B cell (primary cell): ENCODE measurements at regions not wholly inside any gene's neighbourhood (a gene's known extent, or its start where the extent isn't known, plus 50 kb on each side); places are given as distances from the start of the nearest gene placed in this dataset.

ENCODE experiments used
- ATAC-seq: fragments of 200-7000 bp; cut with Tn5 transposase; one replicate; pipeline ENCODE4 v1.10.0; 2021; ENCODE audit warnings: low read depth, mild to moderate bottlenecking, moderate number of reproducible peaks, moderate library complexity
- CTCF ChIA-PET: fragments of 350-600 bp; sonication (Branson Sonifier 250); formaldehyde crosslinking; loops from one replicate; lab custom pipeline; 2021; ENCODE audit warnings: antibody characterized with exemption, inconsistent platforms; lab: Charles Lee
- POLR2A ChIA-PET: fragments of 350-600 bp; sonication (Branson Sonifier 250); formaldehyde crosslinking; loops from one replicate; lab custom pipeline; 2021; ENCODE audit warnings: antibody characterized with exemption; lab: Charles Lee
- DNase-seq: peaks from one replicate; pipeline ENCODE4 v3.0.0; 2013
- H2AFZ ChIP-seq: 2 replicates; pipeline ENCODE4 v1.6.1; 2012; ENCODE audit warnings: mild to moderate bottlenecking, low read depth, low read length; ENCODE audit not compliant: insufficient read depth, poor library complexity, severe bottlenecking
- H3K27ac ChIP-seq, 2 donors: 1 replicate in 1 of 2; 2 replicates in 1 of 2; pipeline ENCODE4 v1.5.1; 2012 to 2013; ENCODE audit warnings: low read length in 2 of 2, mild to moderate bottlenecking in 2 of 2, moderate library complexity in 1 of 2
- H3K27me3 ChIP-seq, 4 experiments: fragments of 200-600 bp in 1 of 4; sonication (generic) in 1 of 4; replicated peaks in 1 of 4; 1 replicate in 2 of 4; 2 replicates in 2 of 4; pipeline versions ENCODE4 v1.6.1 to v1.7.0; 2013 to 2016; ENCODE audit warnings: low read length in 3 of 4, mild to moderate bottlenecking in 2 of 4, mixed read lengths in 1 of 4, moderate library complexity in 1 of 4; ENCODE audit not compliant: insufficient read depth in 4 of 4, control insufficient read depth in 3 of 4; ENCODE audit errors: control extremely low read depth in 1 of 4
- H3K36me3 ChIP-seq, 2 experiments: replicated peaks in 1 of 2; 1 replicate in 1 of 2; 2 replicates in 1 of 2; pipeline versions ENCODE4 v1.6.1 to v1.7.1; 2013; ENCODE audit warnings: low read length in 1 of 2; ENCODE audit not compliant: insufficient read depth in 2 of 2, control insufficient read depth in 1 of 2; ENCODE audit errors: control extremely low read depth in 1 of 2, extremely low read depth in 1 of 2
- H3K4me1 ChIP-seq, 2 donors: fragments of 200-600 bp in 1 of 2; sonication (generic) in 1 of 2; 1 replicate in 1 of 2; 2 replicates in 1 of 2; pipeline versions ENCODE4 v1.5.1 to v1.6.1; 2013 to 2017; ENCODE audit warnings: low read length in 2 of 2; ENCODE audit not compliant: control insufficient read depth in 2 of 2, insufficient read depth in 2 of 2
- H3K4me2 ChIP-seq: replicated peaks from 2 replicates; pipeline ENCODE3; 2012; ENCODE audit warnings: mild to moderate bottlenecking, low read depth, low read length; ENCODE audit not compliant: poor library complexity, severe bottlenecking
- H3K4me3 ChIP-seq, 5 experiments: fragments of 200-600 bp in 1 of 5; sonication (generic) in 1 of 5; 1 replicate in 3 of 5; 2 replicates in 2 of 5; pipeline versions ENCODE4 v1.5.1 to v1.7.0; 2011 to 2016; ENCODE audit warnings: low read length in 4 of 5, mild to moderate bottlenecking in 4 of 5, low read depth in 2 of 5, control low read depth in 1 of 5, moderate library complexity in 1 of 5; ENCODE audit not compliant: insufficient read depth in 1 of 5; ENCODE audit errors: control extremely low read depth in 1 of 5, extremely low read depth in 1 of 5
- H3K79me2 ChIP-seq: fragments of 200-600 bp; sonication (generic); one replicate; pipeline ENCODE4 v1.6.0; 2016; ENCODE audit warnings: low read length; ENCODE audit not compliant: control insufficient read depth, insufficient read depth
- H3K9ac ChIP-seq: fragments of 200-600 bp; sonication (generic); 2 replicates; pipeline ENCODE4 v1.6.1; 2017; ENCODE audit warnings: mild to moderate bottlenecking, low read length, moderate library complexity
- H3K9me3 ChIP-seq, 3 donors: one replicate each; pipeline versions ENCODE4 v1.6.1 to v1.7.1; 2013; ENCODE audit warnings: low read length in 2 of 3; ENCODE audit not compliant: control insufficient read depth in 2 of 3, insufficient read depth in 1 of 3; ENCODE audit errors: control extremely low read depth in 1 of 3
- H4K20me1 ChIP-seq: 2 replicates; pipeline ENCODE4 v1.6.0; 2012; ENCODE audit warnings: mild to moderate bottlenecking, low read length; ENCODE audit not compliant: insufficient read depth, control insufficient read depth, poor library complexity, severe bottlenecking
- H3K27ac Mint-ChIP-seq: one replicate; pipeline ENCODE4 v1.8.0; 2021; ENCODE audit warnings: mixed read lengths
- H3K27me3 Mint-ChIP-seq: one replicate; pipeline ENCODE4 v1.8.0; 2021; ENCODE audit warnings: mixed read lengths
- H3K4me1 Mint-ChIP-seq: one replicate; pipeline ENCODE4 v1.8.0; 2021; ENCODE audit warnings: mixed read lengths
- H3K4me3 Mint-ChIP-seq: one replicate; pipeline ENCODE4 v1.8.0; 2021; ENCODE audit warnings: mixed read lengths
- H3K9me3 Mint-ChIP-seq: one replicate; pipeline ENCODE4 v1.8.0; 2022; ENCODE audit warnings: mixed read lengths; ENCODE audit not compliant: insufficient read depth
- EZH2 ChIP-seq: IDR thresholded peaks from 2 replicates; pipeline ENCODE4 v1.6.1; 2012; ENCODE audit warnings: borderline replicate concordance, low read depth, mild to moderate bottlenecking, moderate library complexity, low read length; ENCODE audit not compliant: insufficient read depth, poor library complexity, severe bottlenecking
- WGBS: methylation state at CpG from one replicate; pipeline ENCODE4 v1.1.5; 2013; ENCODE audit warnings: missing lambda C conversion rate; ENCODE audit not compliant: insufficient coverage; 5-methylcytosine and 5-hydroxymethylcytosine counted together
- intact Hi-C: fragments of 100-400 bp; cut with micrococcal nuclease; formaldehyde crosslinking; loops from one replicate; pipeline ENCODE4 v1.10.0; 2022
- TF ChIP-seq, protein P1 (sequence below): fragments of 200-600 bp; IDR thresholded peaks from one replicate; pipeline ENCODE4 v1.8.0; 2022; ENCODE audit warnings: antibody characterized with exemption, mild to moderate bottlenecking

DNA sequence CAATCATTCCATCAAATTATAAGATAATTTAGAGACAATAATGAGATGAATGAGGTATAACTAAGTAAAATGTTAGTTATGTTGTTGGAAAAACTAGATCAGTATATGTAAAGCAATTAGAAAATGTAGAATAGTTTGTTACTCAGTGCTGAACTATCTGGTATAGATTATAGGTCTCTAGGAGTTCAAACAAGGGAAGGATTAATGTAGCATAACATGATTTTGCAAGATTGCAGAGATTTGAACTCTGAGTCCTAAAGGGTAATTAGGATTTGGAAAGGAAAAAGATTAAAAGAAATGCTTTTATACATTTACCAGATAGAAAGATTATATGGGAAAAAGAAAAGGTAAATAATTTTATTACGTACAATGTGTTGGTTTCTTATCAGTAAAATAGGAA lies 246.3 kb downstream of the KCNC2 start:
- no peak overlapping the region for H3K27ac ChIP-seq
- CTCF ChIA-PET = no interaction called here

DNA sequence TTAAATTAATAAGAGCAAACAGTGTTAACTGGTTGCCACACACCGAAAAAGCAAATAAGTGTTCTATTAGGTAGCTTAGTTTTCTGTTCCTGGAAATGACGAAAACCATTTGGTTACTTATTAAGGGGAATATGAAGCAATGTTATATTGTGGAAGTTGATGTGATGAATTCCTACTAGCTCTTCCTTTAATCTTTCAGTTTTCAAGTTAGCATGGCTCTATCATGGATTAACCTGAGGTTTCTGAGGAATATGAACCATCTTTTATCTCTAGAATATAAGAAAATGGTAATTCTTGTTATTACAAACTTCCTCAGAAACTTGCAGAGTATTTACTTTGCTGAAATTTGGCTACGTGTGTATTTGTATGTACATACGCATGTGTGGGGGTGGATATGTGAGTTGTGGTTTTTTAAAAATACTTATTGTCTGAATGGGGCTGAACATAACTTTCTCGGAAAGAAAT lies 245.7 kb downstream of the KCNC2 start:
- no peaks in the 10 kb centered on the region for H3K4me1 Mint-ChIP-seq
- CTCF ChIA-PET = no interaction called here

More for the DNA sequence above, 246.3 kb downstream of the KCNC2 start:
- Mint-ChIP-seq H3K27ac (no peak overlapping the region), H3K4me3 (no peak overlapping the region), H3K9me3 (no peaks in the 10 kb centered on the region), H3K27me3 (no peaks in the 10 kb centered on the region), H3K4me1 (no peaks in the 10 kb centered on the region)
- Histone ChIP-seq H3K9ac (no peak overlapping the region), H3K27me3 (no peaks in the 10 kb centered on the region), H4K20me1 (no peaks in the 10 kb centered on the region), H3K9me3 (no peaks in the 10 kb centered on the region), H3K4me3 (no peak overlapping the region), H2AFZ (no peak overlapping the region), H3K36me3 (no peaks in the 10 kb centered on the region), H3K79me2 (no peaks in the 10 kb centered on the region), H3K4me2 (no peak overlapping the region), H3K4me1 (no peaks in the 10 kb centered on the region)
- POLR2A ChIA-PET = no interaction called here
- no peak for ATAC-seq
- no peak for DNase-seq
- WGBS = no CpG with 5 or more reads among the region's 1 CpG
- intact Hi-C loops = no loop called here
- TF ChIP-seq, protein P1, sequence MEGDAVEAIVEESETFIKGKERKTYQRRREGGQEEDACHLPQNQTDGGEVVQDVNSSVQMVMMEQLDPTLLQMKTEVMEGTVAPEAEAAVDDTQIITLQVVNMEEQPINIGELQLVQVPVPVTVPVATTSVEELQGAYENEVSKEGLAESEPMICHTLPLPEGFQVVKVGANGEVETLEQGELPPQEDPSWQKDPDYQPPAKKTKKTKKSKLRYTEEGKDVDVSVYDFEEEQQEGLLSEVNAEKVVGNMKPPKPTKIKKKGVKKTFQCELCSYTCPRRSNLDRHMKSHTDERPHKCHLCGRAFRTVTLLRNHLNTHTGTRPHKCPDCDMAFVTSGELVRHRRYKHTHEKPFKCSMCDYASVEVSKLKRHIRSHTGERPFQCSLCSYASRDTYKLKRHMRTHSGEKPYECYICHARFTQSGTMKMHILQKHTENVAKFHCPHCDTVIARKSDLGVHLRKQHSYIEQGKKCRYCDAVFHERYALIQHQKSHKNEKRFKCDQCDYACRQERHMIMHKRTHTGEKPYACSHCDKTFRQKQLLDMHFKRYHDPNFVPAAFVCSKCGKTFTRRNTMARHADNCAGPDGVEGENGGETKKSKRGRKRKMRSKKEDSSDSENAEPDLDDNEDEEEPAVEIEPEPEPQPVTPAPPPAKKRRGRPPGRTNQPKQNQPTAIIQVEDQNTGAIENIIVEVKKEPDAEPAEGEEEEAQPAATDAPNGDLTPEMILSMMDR = no peak
- no peak for TF ChIP-seq EZH2

More for the DNA sequence above, 245.7 kb downstream of the KCNC2 start:
- no peaks in the 10 kb centered on the region for H3K9me3 Mint-ChIP-seq
- H3K27me3 Mint-ChIP-seq = no peaks in the 10 kb centered on the region
- Histone ChIP-seq H4K20me1 (no peaks in the 10 kb centered on the region), H3K4me3 (no peak overlapping the region), H3K27ac (no peak overlapping the region), H3K36me3 (no peaks in the 10 kb centered on the region), H2AFZ (no peak overlapping the region), H3K9me3 (no peaks in the 10 kb centered on the region), H3K79me2 (no peaks in the 10 kb centered on the region), H3K4me1 (no peaks in the 10 kb centered on the region), H3K4me2 (no peak overlapping the region), H3K9ac (no peak overlapping the region), H3K27me3 (no peaks in the 10 kb centered on the region)
- intact Hi-C loops = no loop called here
- ATAC-seq (no peak), DNase-seq (no peak)
- whole genome bisulfite sequencing = 100% methylated on average over 1 of the region's 5 CpGs
- no peak overlapping the region for H3K27ac Mint-ChIP-seq
- POLR2A ChIA-PET = no interaction called here
- no peak for TF ChIP-seq EZH2
- TF ChIP-seq, protein P1 = no peak
- no peak overlapping the region for H3K4me3 Mint-ChIP-seq
